UCSD-AML1 (cell line): ENCODE measurements at regions not wholly inside any gene's neighbourhood (a gene's known extent, or its start where the extent isn't known, plus 50 kb on each side); places are given as distances from the start of the nearest gene placed in this dataset.

Experiments used
- DNase-seq: peaks from one replicate; lab custom pipeline; 2025; ENCODE audit not compliant: unreplicated experiment; lab: John Stamatoyannopoulos, UW

GRCh38 chr1:228823200-228823599 is 87.9 kb downstream of the RHOU start:
- DNase-seq = no peak

GRCh38 chr1:228824366-228824765 is 89.1 kb downstream of the RHOU start:
- DNase-seq = no peak

- DNase-seq = no peak
These were observed 89.8 kb downstream of the RHOU start for GRCh38 chr1:228825041-228825440.

GRCh38 chr1:228825840-228826484 is 90.7 kb downstream of the RHOU start:
- DNase-seq = no peak

- no peak for DNase-seq
These were observed 91.7 kb downstream of the RHOU start for GRCh38 chr1:228827019-228827418.

GRCh38 chr1:228828151-228828550 is 92.9 kb downstream of the RHOU start:
- no peak for DNase-seq

GRCh38 chr1:228830185-228830953 is 95.1 kb downstream of the RHOU start:
- DNase-seq = no peak

- DNase-seq = no peak
These were observed 95.7 kb downstream of the RHOU start for GRCh38 chr1:228830954-228831481.

GRCh38 chr1:228833911-228834688 is 98.8 kb downstream of the RHOU start:
- DNase-seq = no peak

- no peak for DNase-seq
These were observed 100.2 kb downstream of the RHOU start for GRCh38 chr1:228835456-228835855.

GRCh38 chr1:228835911-228836310 is 100.6 kb downstream of the RHOU start:
- no peak for DNase-seq

GRCh38 chr1:228836427-228836826 is 101.1 kb downstream of the RHOU start:
- no peak for DNase-seq

- DNase-seq = no peak
These were observed 101.8 kb downstream of the RHOU start for GRCh38 chr1:228837032-228837431.

- no peak for DNase-seq
These were observed 102.8 kb downstream of the RHOU start for GRCh38 chr1:228837817-228838716.

GRCh38 chr1:228838717-228839500 is 103.6 kb downstream of the RHOU start:
- DNase-seq = no peak

- DNase-seq = no peak
These were observed 104.4 kb downstream of the RHOU start for GRCh38 chr1:228839656-228840055.

GRCh38 chr1:228841632-228842031 is 106.4 kb downstream of the RHOU start:
- DNase-seq = no peak

GRCh38 chr1:228842094-228842775 is 107.0 kb downstream of the RHOU start:
- DNase-seq = no peak

GRCh38 chr1:228845101-228845500 is 109.8 kb downstream of the RHOU start:
- no peak for DNase-seq
